ENCODE measurements at regions not wholly inside any gene's neighbourhood (a gene's known extent, or its start where the extent isn't known, plus 50 kb on each side); places are given as distances from the start of the nearest gene placed in this dataset.

DNA sequence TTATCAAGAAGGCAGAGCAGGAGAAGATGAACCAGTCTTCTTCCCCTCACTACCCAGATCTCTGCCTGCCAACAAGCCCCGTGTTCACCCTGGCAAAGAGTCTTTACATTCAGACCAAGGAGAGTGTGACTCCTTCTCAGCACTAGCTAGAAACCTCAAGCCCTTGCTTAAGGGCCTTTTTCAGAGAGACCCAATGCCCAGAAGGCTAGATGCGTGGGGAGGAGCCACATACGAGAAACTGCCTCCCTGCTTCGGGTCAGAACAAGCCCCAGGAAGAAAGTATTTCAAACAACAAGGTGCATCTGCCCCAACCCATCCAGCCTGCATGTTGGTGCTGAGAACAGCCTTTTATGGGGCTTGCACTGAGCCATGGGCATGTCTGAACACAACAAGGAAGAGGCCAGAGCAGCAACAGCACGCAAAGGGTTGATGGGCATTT, 152.7 kb upstream of the CAMK1G start:
- TF ChIP-seq, protein P1, sequence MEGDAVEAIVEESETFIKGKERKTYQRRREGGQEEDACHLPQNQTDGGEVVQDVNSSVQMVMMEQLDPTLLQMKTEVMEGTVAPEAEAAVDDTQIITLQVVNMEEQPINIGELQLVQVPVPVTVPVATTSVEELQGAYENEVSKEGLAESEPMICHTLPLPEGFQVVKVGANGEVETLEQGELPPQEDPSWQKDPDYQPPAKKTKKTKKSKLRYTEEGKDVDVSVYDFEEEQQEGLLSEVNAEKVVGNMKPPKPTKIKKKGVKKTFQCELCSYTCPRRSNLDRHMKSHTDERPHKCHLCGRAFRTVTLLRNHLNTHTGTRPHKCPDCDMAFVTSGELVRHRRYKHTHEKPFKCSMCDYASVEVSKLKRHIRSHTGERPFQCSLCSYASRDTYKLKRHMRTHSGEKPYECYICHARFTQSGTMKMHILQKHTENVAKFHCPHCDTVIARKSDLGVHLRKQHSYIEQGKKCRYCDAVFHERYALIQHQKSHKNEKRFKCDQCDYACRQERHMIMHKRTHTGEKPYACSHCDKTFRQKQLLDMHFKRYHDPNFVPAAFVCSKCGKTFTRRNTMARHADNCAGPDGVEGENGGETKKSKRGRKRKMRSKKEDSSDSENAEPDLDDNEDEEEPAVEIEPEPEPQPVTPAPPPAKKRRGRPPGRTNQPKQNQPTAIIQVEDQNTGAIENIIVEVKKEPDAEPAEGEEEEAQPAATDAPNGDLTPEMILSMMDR (IDR thresholded peaks at IDR 0.05; ENCODE audit: low read length): no peak
- no peak for TF ChIP-seq EZH2 (optimal IDR thresholded peaks at IDR 0.05; ENCODE audit: low read depth, low read length)

Measured in MM.1S (cell line).